ENCODE measurements at regions not wholly inside any gene's neighbourhood (a gene's known extent, or its start where the extent isn't known, plus 50 kb on each side); places are given as distances from the start of the nearest gene placed in this dataset.
"Not testable (repeated sequence)": the region's sequence is repeated elsewhere in the genome, so short reads cannot be mapped to it uniquely, and the experiment has no call there.

- DNase-seq (ENCODE audit: low spot score), result no peak
Observed at GRCh38 chr3:95167748-95168147, 1104.9 kb downstream of the NSUN3 start.

GRCh38 chr3:95168526-95168925, 1105.7 kb downstream of the NSUN3 start:
- DNase-seq (ENCODE audit: low spot score), result no peak

- no peak for DNase-seq (ENCODE audit: low spot score)
Observed at GRCh38 chr3:95172164-95172943, 1109.5 kb downstream of the NSUN3 start.

GRCh38 chr3:95177096-95177495, 1114.2 kb downstream of the NSUN3 start:
- no peak for DNase-seq (ENCODE audit: low spot score)

- no peak for DNase-seq (ENCODE audit: low spot score)
Observed at GRCh38 chr3:95184038-95184437, 1121.2 kb downstream of the NSUN3 start.

GRCh38 chr3:95189348-95189747, 1126.5 kb downstream of the NSUN3 start:
- DNase-seq (ENCODE audit: low spot score), result no peak

GRCh38 chr3:95197661-95198060, 1134.8 kb downstream of the NSUN3 start:
- no peak for DNase-seq (ENCODE audit: low spot score)

- no peak for DNase-seq (ENCODE audit: low spot score)
Observed at GRCh38 chr3:95200384-95200783, 1137.5 kb downstream of the NSUN3 start.

GRCh38 chr3:95210878-95211277, 1148.0 kb downstream of the NSUN3 start:
- DNase-seq (ENCODE audit: low spot score), result no peak

- no peak for DNase-seq (ENCODE audit: low spot score)
Observed at GRCh38 chr3:95212117-95212516, 1149.3 kb downstream of the NSUN3 start.

- no peak for DNase-seq (ENCODE audit: low spot score)
Observed at GRCh38 chr3:95215437-95215957, 1152.6 kb downstream of the NSUN3 start.

- DNase-seq (ENCODE audit: low spot score), result no peak
Observed at GRCh38 chr3:95217661-95218060, 1154.8 kb downstream of the NSUN3 start.

GRCh38 chr3:95218484-95218883, 1155.6 kb downstream of the NSUN3 start:
- DNase-seq (ENCODE audit: low spot score), result no peak

- no peak for DNase-seq (ENCODE audit: low spot score)
Observed at GRCh38 chr3:95226437-95226836, 1163.6 kb downstream of the NSUN3 start.

- no peak for DNase-seq (ENCODE audit: low spot score)
Observed at GRCh38 chr3:95227092-95227491, 1164.2 kb downstream of the NSUN3 start.

- no peak for DNase-seq (ENCODE audit: low spot score)
Observed at GRCh38 chr3:95228416-95228815, 1165.6 kb downstream of the NSUN3 start.

GRCh38 chr3:95235916-95236315, 1173.1 kb downstream of the NSUN3 start:
- DNase-seq (ENCODE audit: low spot score), result no peak

GRCh38 chr3:95237783-95238182, 1174.9 kb downstream of the NSUN3 start:
- DNase-seq (ENCODE audit: low spot score), result no peak

GRCh38 chr3:95240395-95240794, 1177.5 kb downstream of the NSUN3 start:
- DNase-seq (ENCODE audit: low spot score), result no peak

GRCh38 chr3:95241256-95241655, 1178.4 kb downstream of the NSUN3 start:
- DNase-seq (ENCODE audit: low spot score), result not testable (repeated sequence)

GRCh38 chr3:95246413-95246812, 1183.6 kb downstream of the NSUN3 start:
- DNase-seq (ENCODE audit: low spot score), result no peak

GRCh38 chr3:95254061-95254460, 1191.2 kb downstream of the NSUN3 start:
- DNase-seq (ENCODE audit: low spot score), result no peak

- no peak for DNase-seq (ENCODE audit: low spot score)
Observed at GRCh38 chr3:95254758-95255157, 1191.9 kb downstream of the NSUN3 start.

GRCh38 chr3:95265129-95265528, 1202.3 kb downstream of the NSUN3 start:
- DNase-seq (ENCODE audit: low spot score), result no peak

Data from HuH-7.5 (cell line).